PC-3 (cell line): ENCODE measurements at regions not wholly inside any gene's neighbourhood (a gene's known extent, or its start where the extent isn't known, plus 50 kb on each side); places are given as distances from the start of the nearest gene placed in this dataset.

ENCODE experiments used
- CTCF ChIP-seq: fragments of 300-600 bp; sonication (generic); conservative IDR thresholded peaks from 2 replicates; pipeline ENCODE4 v1.5.1; 2017; ENCODE audit warnings: antibody characterized with exemption, low read depth, mild to moderate bottlenecking, low read length
- EZH2 ChIP-seq: fragments of 300-600 bp; sonication (generic); IDR thresholded peaks from one replicate; pipeline ENCODE4 v1.6.1; 2017; ENCODE audit warnings: antibody characterized with exemption, mild to moderate bottlenecking, low read length; ENCODE audit not compliant: unreplicated experiment
- EZH2phosphoT487 ChIP-seq: fragments of 300-600 bp; sonication (generic); IDR thresholded peaks from 2 replicates; pipeline ENCODE4 v1.6.1; 2018; ENCODE audit warnings: mild to moderate bottlenecking, antibody characterized with exemption, low read length, borderline replicate concordance

GRCh38 chr2:4732560-4732959, 959.6 kb upstream of the SOX11 start:
- TF ChIP-seq CTCF (no peak), EZH2 (no peak), EZH2phosphoT487 (no peak)
